HG03196 (cell line): ENCODE measurements at regions not wholly inside any gene's neighbourhood (a gene's known extent, or its start where the extent isn't known, plus 50 kb on each side); places are given as distances from the start of the nearest gene placed in this dataset.
"Not testable (repeated sequence)": the region's sequence is repeated elsewhere in the genome, so short reads cannot be mapped to it uniquely, and the experiment has no call there.

Experiments
- ATAC-seq: cut with Tn5 transposase; IDR thresholded peaks from one replicate; pipeline ENCODE4 v1.9.1; 2021; ENCODE audit not compliant: unreplicated experiment

- ATAC-seq = no peak
These were observed 1342.2 kb downstream of the BRD1 start for GRCh38 chr22:48485149-48486133.

GRCh38 chr22:48483764-48484528 lies 1343.7 kb downstream of the BRD1 start:
- ATAC-seq = no peak

GRCh38 chr22:48482771-48483170 lies 1344.9 kb downstream of the BRD1 start:
- no peak for ATAC-seq

- not testable (repeated sequence) for ATAC-seq
These were observed 1345.5 kb downstream of the BRD1 start for GRCh38 chr22:48482198-48482597.

- ATAC-seq = no peak
These were observed 1345.9 kb downstream of the BRD1 start for GRCh38 chr22:48481748-48482147.

GRCh38 chr22:48478529-48479265 lies 1349.0 kb downstream of the BRD1 start:
- no peak for ATAC-seq

- no peak for ATAC-seq
These were observed 1349.5 kb downstream of the BRD1 start for GRCh38 chr22:48478124-48478523.

GRCh38 chr22:48477031-48477721 lies 1350.5 kb downstream of the BRD1 start:
- ATAC-seq = no peak

GRCh38 chr22:48476577-48476976 lies 1351.1 kb downstream of the BRD1 start:
- no peak for ATAC-seq

GRCh38 chr22:48475661-48476345 lies 1351.9 kb downstream of the BRD1 start:
- ATAC-seq = no peak

GRCh38 chr22:48474881-48475280 lies 1352.8 kb downstream of the BRD1 start:
- ATAC-seq = no peak

GRCh38 chr22:48473202-48473601 lies 1354.5 kb downstream of the BRD1 start:
- no peak for ATAC-seq

GRCh38 chr22:48464246-48464645 lies 1363.4 kb downstream of the BRD1 start:
- no peak for ATAC-seq

GRCh38 chr22:48459859-48460823 lies 1367.5 kb downstream of the BRD1 start:
- ATAC-seq = no peak

- no peak for ATAC-seq
These were observed 1368.4 kb downstream of the BRD1 start for GRCh38 chr22:48459259-48459658.

- ATAC-seq = no peak
These were observed 1371.2 kb downstream of the BRD1 start for GRCh38 chr22:48456449-48456848.

GRCh38 chr22:48453751-48454485 lies 1373.8 kb downstream of the BRD1 start:
- no peak for ATAC-seq

GRCh38 chr22:48453171-48453570 lies 1374.5 kb downstream of the BRD1 start:
- no peak for ATAC-seq
